H1 (cell line): ENCODE measurements at regions not wholly inside any gene's neighbourhood (a gene's known extent, or its start where the extent isn't known, plus 50 kb on each side); places are given as distances from the start of the nearest gene placed in this dataset.

Experiments
- CTCF ChIA-PET: fragments of 300-600 bp; sonication (Branson Sonifier 250); formaldehyde crosslinking; loops from one replicate; lab custom pipeline; 2021; ENCODE audit not compliant: partially characterized antibody; lab: Charles Lee
- POLR2A ChIA-PET: fragments of 300-600 bp; sonication (Branson Sonifier 250); formaldehyde crosslinking; loops from one replicate; lab custom pipeline; 2021; ENCODE audit warnings: inconsistent platforms; ENCODE audit not compliant: partially characterized antibody; lab: Charles Lee
- DNase-seq, 2 experiments: peaks; one replicate each; pipeline versions ENCODE4 v3.0.0 to v3.0.0-alpha.2; 2010 to 2022; ENCODE audit warnings: low spot score in 2 of 2, low read depth in 1 of 2, mixed read lengths in 1 of 2
- FAIRE-seq: peaks from 2 replicates; lab custom pipeline; 2011; peaks lifted over from hg19 to GRCh38; lab: Jason Lieb, UNC
- H2AFZ ChIP-seq: 2 replicates; pipeline ENCODE4 v1.8.1; 2012; ENCODE audit warnings: low read length, inconsistent platforms
- H2AK5ac ChIP-seq: 2 replicates; pipeline ENCODE4 v1.6.1; 2013; ENCODE audit warnings: low read depth, low read length
- H2BK120ac ChIP-seq: replicated peaks from 2 replicates; pipeline ENCODE3; 2013; ENCODE audit warnings: low read depth, low read length, inconsistent platforms
- H2BK12ac ChIP-seq: 2 replicates; pipeline ENCODE4 v1.6.1; 2013; ENCODE audit warnings: low read depth, low read length
- H2BK15ac ChIP-seq: 2 replicates; pipeline ENCODE4 v1.6.1; 2013; ENCODE audit warnings: low read length
- H2BK20ac ChIP-seq: 2 replicates; pipeline ENCODE4 v1.6.1; 2013; ENCODE audit warnings: low read length
- H2BK5ac ChIP-seq: 2 replicates; pipeline ENCODE4 v1.6.1; 2013; ENCODE audit warnings: low read depth, low read length
- H3K14ac ChIP-seq: 2 replicates; pipeline ENCODE4 v1.6.1; 2013; ENCODE audit warnings: inconsistent platforms; ENCODE audit not compliant: insufficient read length
- H3K18ac ChIP-seq: 2 replicates; pipeline ENCODE4 v1.6.1; 2013; ENCODE audit warnings: low read length; ENCODE audit errors: extremely low read depth
- H3K23ac ChIP-seq: 2 replicates; pipeline ENCODE4 v1.6.1; 2013; ENCODE audit warnings: inconsistent platforms; ENCODE audit not compliant: insufficient read length
- H3K23me2 ChIP-seq: 2 replicates; pipeline ENCODE4 v1.6.1; 2013; ENCODE audit warnings: low read depth, low read length
- H3K27ac ChIP-seq: 2 replicates; pipeline ENCODE4 v1.6.1; 2011; ENCODE audit warnings: low read depth, low read length, inconsistent platforms
- H3K27me3 ChIP-seq, 4 experiments: replicated peaks in 1 of 4; 1 replicate in 1 of 4; 2 replicates in 3 of 4; pipeline versions ENCODE4 v1.6.1 to v1.8.1; 2011 to 2013; ENCODE audit warnings: low read length in 3 of 4, mild to moderate bottlenecking in 3 of 4, inconsistent platforms in 2 of 4, mixed read lengths in 2 of 4, moderate library complexity in 1 of 4; ENCODE audit not compliant: control insufficient read depth in 3 of 4, insufficient read depth in 3 of 4; ENCODE audit errors: extremely low read depth in 1 of 4
- H3K36me3 ChIP-seq, 4 experiments: 2 replicates each; pipeline versions ENCODE4 v1.6.1 to v1.8.1; 2011 to 2013; ENCODE audit warnings: mild to moderate bottlenecking in 4 of 4, low read length in 3 of 4, moderate library complexity in 2 of 4, control low read depth in 1 of 4, inconsistent platforms in 1 of 4; ENCODE audit not compliant: insufficient read depth in 4 of 4, control insufficient read depth in 2 of 4
- H3K4ac ChIP-seq: replicated peaks from 2 replicates; pipeline ENCODE3; 2013; ENCODE audit warnings: low read length, low read depth, mixed read lengths, inconsistent platforms; ENCODE audit not compliant: insufficient read length
- H3K4me1 ChIP-seq, 4 experiments: replicated peaks in 1 of 4; 1 replicate in 1 of 4; 2 replicates in 3 of 4; pipeline versions ENCODE4 v1.6.1 to v1.8.1; 2011 to 2013; ENCODE audit warnings: low read length in 3 of 4, inconsistent platforms in 2 of 4, mixed read lengths in 1 of 4; ENCODE audit not compliant: insufficient read depth in 4 of 4, control insufficient read depth in 3 of 4
- H3K4me2 ChIP-seq, 2 experiments: 2 replicates each; pipeline versions ENCODE4 v1.6.1 to v1.8.1; 2011 to 2013; ENCODE audit warnings: low read depth in 2 of 2, low read length in 2 of 2, control low read depth in 1 of 2, inconsistent platforms in 1 of 2, mild to moderate bottlenecking in 1 of 2; ENCODE audit not compliant: insufficient read depth in 1 of 2
- H3K4me3 ChIP-seq, 4 experiments: fragments of 200-600, 300-600 bp in 1 of 4; sonication (generic), shearing (Covaris generic), sonication (Bioruptor Twin) in 1 of 4; 2 replicates each; pipeline versions ENCODE4 v1.5.1 to v1.8.1; 2011 to 2016; ENCODE audit warnings: low read length in 4 of 4, low read depth in 3 of 4, control low read depth in 2 of 4, inconsistent platforms in 2 of 4, mild to moderate bottlenecking in 2 of 4, mixed read lengths in 1 of 4, moderate library complexity in 1 of 4; ENCODE audit not compliant: insufficient read depth in 2 of 4; ENCODE audit errors: extremely low read depth in 1 of 4
- H3K56ac ChIP-seq: replicated peaks from 2 replicates; pipeline ENCODE3; 2013; ENCODE audit warnings: low read depth, mild to moderate bottlenecking, mixed read lengths, low read length, inconsistent platforms; ENCODE audit not compliant: insufficient read length
- H3K79me1 ChIP-seq: 2 replicates; pipeline ENCODE4 v1.6.1; 2013; ENCODE audit warnings: low read depth, low read length, control low read depth
- H3K79me2 ChIP-seq, 2 experiments: 2 replicates each; pipeline versions ENCODE4 v1.6.1 to v1.8.1; 2012 to 2013; ENCODE audit warnings: low read length in 2 of 2, mild to moderate bottlenecking in 2 of 2, inconsistent platforms in 1 of 2; ENCODE audit not compliant: insufficient read depth in 2 of 2, control insufficient read depth in 1 of 2
- H3K9ac ChIP-seq, 4 experiments: replicated peaks in 1 of 4; 1 replicate in 1 of 4; 2 replicates in 3 of 4; pipeline versions ENCODE4 v1.6.1 to v1.8.1; 2011 to 2013; ENCODE audit warnings: low read depth in 3 of 4, low read length in 3 of 4, control low read depth in 2 of 4, mild to moderate bottlenecking in 2 of 4, moderate library complexity in 2 of 4, inconsistent platforms in 1 of 4; ENCODE audit errors: extremely low read depth in 1 of 4
- H3K9me3 ChIP-seq, 2 experiments: 2 replicates each; pipeline versions ENCODE4 v1.6.1 to v1.8.1; 2012 to 2013; ENCODE audit warnings: mild to moderate bottlenecking in 2 of 2, moderate library complexity in 2 of 2, control low read depth in 1 of 2, inconsistent platforms in 1 of 2, low read depth in 1 of 2, low read length in 1 of 2, mixed read lengths in 1 of 2; ENCODE audit not compliant: insufficient read depth in 2 of 2
- H4K20me1 ChIP-seq, 2 experiments: replicated peaks in 1 of 2; 2 replicates each; pipeline versions ENCODE3 to v1.8.1; 2011 to 2013; ENCODE audit warnings: inconsistent platforms in 2 of 2, low read length in 2 of 2, mild to moderate bottlenecking in 1 of 2; ENCODE audit not compliant: insufficient read depth in 2 of 2, control insufficient read depth in 1 of 2
- H4K5ac ChIP-seq: 2 replicates; pipeline ENCODE4 v1.6.1; 2013; ENCODE audit warnings: low read length, low read depth, mixed read lengths, inconsistent platforms; ENCODE audit not compliant: insufficient read length
- H4K8ac ChIP-seq: 2 replicates; pipeline ENCODE4 v1.8.0; 2013; ENCODE audit warnings: mild to moderate bottlenecking, moderate library complexity, low read length, inconsistent platforms; ENCODE audit not compliant: insufficient read depth; ENCODE audit errors: extremely low read depth
- H4K91ac ChIP-seq: replicated peaks from 2 replicates; pipeline ENCODE3; 2013; ENCODE audit warnings: low read length, mixed read lengths, inconsistent platforms; ENCODE audit not compliant: insufficient read length
- ASH2L ChIP-seq: fragments of 200-600, 300-600 bp; sonication (generic); IDR thresholded peaks from one replicate; pipeline ENCODE4 v1.7.1; 2017; ENCODE audit warnings: low read length
- BCL11A ChIP-seq, 2 experiments: IDR thresholded peaks; one replicate each; pipeline ENCODE4 v1.6.1; 2011; ENCODE audit warnings: low read depth in 2 of 2, low read length in 2 of 2, mild to moderate bottlenecking in 2 of 2
- CBX5 ChIP-seq: fragments of 300-800, 300-1000 bp; sonication (generic); IDR thresholded peaks from 2 replicates; pipeline ENCODE4 v1.7.1; 2016; ENCODE audit warnings: antibody characterized with exemption, low read length, low read depth
- CHD2 ChIP-seq: IDR thresholded peaks from 2 replicates; pipeline ENCODE4 v1.6.1; 2012; ENCODE audit warnings: low read length, improper control_type of control experiment
- FOSL1 ChIP-seq: IDR thresholded peaks from 2 replicates; pipeline ENCODE4 v1.6.1; 2011; ENCODE audit warnings: mild to moderate bottlenecking, low read depth, low read length, moderate library complexity; ENCODE audit not compliant: insufficient read depth
- GTF2F1 ChIP-seq: IDR thresholded peaks from 2 replicates; pipeline ENCODE4 v1.6.1; 2012; ENCODE audit warnings: low read depth, low read length, improper control_type of control experiment, borderline replicate concordance
- HDAC2 ChIP-seq, 2 experiments: fragments of 300-600 bp in 1 of 2; sonication (generic) in 1 of 2; IDR thresholded peaks; 2 replicates each; pipeline ENCODE4 v1.6.1; 2011 to 2012; ENCODE audit warnings: low read depth in 2 of 2, low read length in 2 of 2, mild to moderate bottlenecking in 2 of 2, moderate library complexity in 2 of 2, borderline replicate concordance in 1 of 2, inconsistent platforms in 1 of 2
- JUND ChIP-seq: IDR thresholded peaks from 2 replicates; pipeline ENCODE4 v1.6.1; 2011; ENCODE audit warnings: mild to moderate bottlenecking, improper control_type of control experiment, low read length
- KDM4A ChIP-seq: IDR thresholded peaks from one replicate; pipeline ENCODE4 v1.7.1; 2012; ENCODE audit warnings: low read depth, mild to moderate bottlenecking, moderate library complexity, low read length, inconsistent platforms; ENCODE audit not compliant: severe bottlenecking
- RBBP5 ChIP-seq: IDR thresholded peaks from 2 replicates; pipeline ENCODE4 v1.7.1; 2012; ENCODE audit warnings: low read depth, mild to moderate bottlenecking, inconsistent platforms, low read length, moderate library complexity, borderline replicate concordance
- SP1 ChIP-seq: IDR thresholded peaks from 2 replicates; pipeline ENCODE4 v1.6.1; 2011; ENCODE audit warnings: low read depth, low read length
- SP2 ChIP-seq: IDR thresholded peaks from 2 replicates; pipeline ENCODE4 v1.6.1; 2012; ENCODE audit warnings: mild to moderate bottlenecking, low read length, inconsistent platforms
- SRF ChIP-seq: IDR thresholded peaks from 2 replicates; pipeline ENCODE4 v1.6.1; 2011; ENCODE audit warnings: mild to moderate bottlenecking, low read depth, low read length, moderate library complexity
- TAF1 ChIP-seq: IDR thresholded peaks from 2 replicates; pipeline ENCODE4 v1.6.1; 2011; ENCODE audit warnings: mild to moderate bottlenecking, low read depth, low read length
- TCF12 ChIP-seq: IDR thresholded peaks from 2 replicates; pipeline ENCODE4 v1.6.1; 2011; ENCODE audit warnings: low read depth, mild to moderate bottlenecking, low read length
- WGBS, 2 experiments: shearing (Covaris generic) in 1 of 2; methylation state at CpG; one replicate each; pipeline versions ENCODE4 v1.1.6 to v1.1.7; 2013 to 2015; ENCODE audit warnings: low lambda C conversion rate in 2 of 2, mixed read lengths in 2 of 2, inconsistent platforms in 1 of 2, low coverage in 1 of 2, missing lambda C conversion rate in 1 of 2; ENCODE audit not compliant: insufficient replicate concordance in 2 of 2, insufficient coverage in 1 of 2, insufficient read length in 1 of 2; ENCODE audit errors: extremely low coverage in 1 of 2, missing lambda C conversion rate in 1 of 2; 5-methylcytosine and 5-hydroxymethylcytosine counted together
- TF ChIP-seq, protein P1 (sequence below): IDR thresholded peaks from 2 replicates; pipeline ENCODE4 v1.6.1; 2011; ENCODE audit warnings: low read depth, mild to moderate bottlenecking, low read length; ENCODE audit not compliant: insufficient read depth

- H4K5ac ChIP-seq = no peak overlapping the region
- CTCF ChIA-PET = no interaction called here
- no peak for FAIRE-seq
- H4K8ac ChIP-seq = no peak overlapping the region
- H3K56ac ChIP-seq = no peak overlapping the region
- no peak overlapping the region for H2BK120ac ChIP-seq
- H3K4ac ChIP-seq = no peak overlapping the region
- H4K20me1 ChIP-seq = no peaks in the 10 kb centered on the region
- H3K9me3 ChIP-seq = no peaks in the 10 kb centered on the region
- no peak overlapping the region for H2BK20ac ChIP-seq
- H3K79me1 ChIP-seq = no peaks in the 10 kb centered on the region
- no peak overlapping the region for H3K9ac ChIP-seq
- H2AK5ac ChIP-seq = no peak overlapping the region
- no peaks in the 10 kb centered on the region for H3K79me2 ChIP-seq
- no peak overlapping the region for H3K14ac ChIP-seq
- no peak overlapping the region for H3K27ac ChIP-seq
- no peak overlapping the region for H3K23ac ChIP-seq
- no peak overlapping the region for H2BK12ac ChIP-seq
- no peak overlapping the region for H2AFZ ChIP-seq
- no peak overlapping the region for H2BK15ac ChIP-seq
- no peak overlapping the region for H3K4me3 ChIP-seq
- 85% methylated on average over 3 of the region's 3 CpGs; no CpG with 5 or more reads in 1 of the 2 experiments for WGBS, 2 experiments
- no peaks in the 10 kb centered on the region for H3K4me1 ChIP-seq
- H3K27me3 ChIP-seq = no peaks in the 10 kb centered on the region
- no peak overlapping the region for H4K91ac ChIP-seq
- no peak overlapping the region for H3K4me2 ChIP-seq
- no peak overlapping the region for H3K18ac ChIP-seq
- no peaks in the 10 kb centered on the region for H3K36me3 ChIP-seq
- no peak for DNase-seq
- no peaks in the 10 kb centered on the region for H3K23me2 ChIP-seq
- POLR2A ChIA-PET = no interaction called here
- H2BK5ac ChIP-seq = no peak overlapping the region
- TF ChIP-seq SP1 (no peak), TCF12 (no peak), ASH2L (no peak), BCL11A (IDR thresholded peaks at IDR 0.05; ENCODE audit: low read depth in 2 of 2, low read length in 2 of 2) (no peak), GTF2F1 (no peak), HDAC2 (IDR thresholded peaks at IDR 0.05; ENCODE audit: borderline replicate concordance in 1 of 2, low read depth in 2 of 2, low read length in 2 of 2) (no peak), FOSL1 (no peak), KDM4A (no peak), SP2 (no peak), RBBP5 (no peak), CHD2 (no peak), CBX5 (no peak), SRF (no peak), TAF1 (no peak), JUND (no peak)
- TF ChIP-seq, protein P1, sequence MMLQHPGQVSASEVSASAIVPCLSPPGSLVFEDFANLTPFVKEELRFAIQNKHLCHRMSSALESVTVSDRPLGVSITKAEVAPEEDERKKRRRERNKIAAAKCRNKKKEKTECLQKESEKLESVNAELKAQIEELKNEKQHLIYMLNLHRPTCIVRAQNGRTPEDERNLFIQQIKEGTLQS = no peak
Observed at GRCh38 chr1:193697776-193698175, 511.4 kb upstream of the B3GALT2 start.
